Muscle layer of colon (tissue), 2 donors: ENCODE measurements at regions not wholly inside any gene's neighbourhood (a gene's known extent, or its start where the extent isn't known, plus 50 kb on each side); places are given as distances from the start of the nearest gene placed in this dataset.

Experiments used
- H3K27ac ChIP-seq: one replicate; pipeline ENCODE4 v1.7.0; 2013; ENCODE audit warnings: low read depth, mild to moderate bottlenecking, low read length, moderate library complexity
- H3K27me3 ChIP-seq, 2 donors: one replicate each; pipeline ENCODE4 v1.7.0; 2013; ENCODE audit warnings: low read length in 2 of 2, mild to moderate bottlenecking in 2 of 2; ENCODE audit not compliant: insufficient read depth in 2 of 2, control insufficient read depth in 1 of 2
- H3K36me3 ChIP-seq: one replicate; pipeline ENCODE4 v1.7.0; 2013; ENCODE audit warnings: mild to moderate bottlenecking, low read length; ENCODE audit not compliant: insufficient read depth
- H3K4me1 ChIP-seq: one replicate; pipeline ENCODE4 v1.7.0; 2013; ENCODE audit warnings: mild to moderate bottlenecking, low read length; ENCODE audit not compliant: insufficient read depth
- H3K4me3 ChIP-seq, 2 donors: one replicate each; pipeline ENCODE4 v1.7.0; 2013; ENCODE audit warnings: low read length in 2 of 2, low read depth in 1 of 2, mild to moderate bottlenecking in 1 of 2, moderate library complexity in 1 of 2
- H3K9ac ChIP-seq: one replicate; pipeline ENCODE4 v1.7.0; 2013; ENCODE audit warnings: low read length
- H3K9me3 ChIP-seq: one replicate; pipeline ENCODE4 v1.7.0; 2013; ENCODE audit warnings: mild to moderate bottlenecking, low read length
- donor health status: abdominal sarcoma.
- donor health status: Adenocarcinoma of cecum.

GRCh38 chr1:67947114-67947513, 103.3 kb downstream of the DIRAS3 start:
- Histone ChIP-seq H3K9me3 (no peaks in the 10 kb centered on the region), H3K9ac (no peak overlapping the region), H3K27ac (no peak overlapping the region), H3K4me3 (no peak overlapping the region), H3K4me1 (no peaks in the 10 kb centered on the region), H3K27me3 (no peaks in the 10 kb centered on the region), H3K36me3 (no peaks in the 10 kb centered on the region)

GRCh38 chr1:67945733-67946374, 104.6 kb downstream of the DIRAS3 start:
- Histone ChIP-seq H3K4me3 (no peak overlapping the region), H3K4me1 (no peaks in the 10 kb centered on the region), H3K27ac (no peak overlapping the region), H3K9ac (no peak overlapping the region), H3K27me3 (no peaks in the 10 kb centered on the region), H3K9me3 (no peaks in the 10 kb centered on the region), H3K36me3 (no peaks in the 10 kb centered on the region)

GRCh38 chr1:67942274-67942673, 108.2 kb downstream of the DIRAS3 start:
- Histone ChIP-seq H3K36me3 (no peaks in the 10 kb centered on the region), H3K9ac (no peak overlapping the region), H3K4me1 (no peaks in the 10 kb centered on the region), H3K27me3 (no peaks in the 10 kb centered on the region), H3K4me3 (no peak overlapping the region), H3K27ac (no peak overlapping the region), H3K9me3 (no peaks in the 10 kb centered on the region)

- H3K27ac ChIP-seq: no peak overlapping the region
- no peaks in the 10 kb centered on the region for H3K36me3 ChIP-seq
- no peaks in the 10 kb centered on the region for H3K9me3 ChIP-seq
- no peak overlapping the region for H3K4me3 ChIP-seq
- H3K27me3 ChIP-seq: no peaks in the 10 kb centered on the region
- no peaks in the 10 kb centered on the region for H3K4me1 ChIP-seq
- no peak overlapping the region for H3K9ac ChIP-seq
Measured at GRCh38 chr1:67941746-67942145, 108.5 kb upstream of the GNG12 start.

- Histone ChIP-seq H3K9me3 (no peaks in the 10 kb centered on the region), H3K4me3 (no peak overlapping the region), H3K27ac (no peak overlapping the region), H3K9ac (no peak overlapping the region), H3K27me3 (no peaks in the 10 kb centered on the region), H3K4me1 (no peaks in the 10 kb centered on the region), H3K36me3 (no peaks in the 10 kb centered on the region)
Measured at GRCh38 chr1:67941155-67941554, 107.9 kb upstream of the GNG12 start.

- Histone ChIP-seq H3K27ac (no peak overlapping the region), H3K9me3 (no peaks in the 10 kb centered on the region), H3K4me3 (no peak overlapping the region), H3K9ac (no peak overlapping the region), H3K4me1 (no peaks in the 10 kb centered on the region), H3K27me3 (no peaks in the 10 kb centered on the region), H3K36me3 (no peaks in the 10 kb centered on the region)
Measured at GRCh38 chr1:67939942-67940341, 106.7 kb upstream of the GNG12 start.

GRCh38 chr1:67939186-67939743, 106.0 kb upstream of the GNG12 start:
- Histone ChIP-seq H3K36me3 (no peaks in the 10 kb centered on the region), H3K4me3 (no peak overlapping the region), H3K27ac (no peak overlapping the region), H3K9ac (no peak overlapping the region), H3K27me3 (no peaks in the 10 kb centered on the region), H3K9me3 (no peaks in the 10 kb centered on the region), H3K4me1 (no peaks in the 10 kb centered on the region)

GRCh38 chr1:67937651-67938050, 104.4 kb upstream of the GNG12 start:
- Histone ChIP-seq H3K27me3 (no peaks in the 10 kb centered on the region), H3K36me3 (no peaks in the 10 kb centered on the region), H3K27ac (no peak overlapping the region), H3K9ac (no peak overlapping the region), H3K4me3 (no peak overlapping the region), H3K4me1 (no peaks in the 10 kb centered on the region), H3K9me3 (no peaks in the 10 kb centered on the region)

- Histone ChIP-seq H3K9ac (no peak overlapping the region), H3K36me3 (no peaks in the 10 kb centered on the region), H3K9me3 (no peaks in the 10 kb centered on the region), H3K4me1 (no peaks in the 10 kb centered on the region), H3K27me3 (no peaks in the 10 kb centered on the region), H3K27ac (no peak overlapping the region), H3K4me3 (no peak overlapping the region)
Measured at GRCh38 chr1:67937010-67937409, 103.7 kb upstream of the GNG12 start.

GRCh38 chr1:67935560-67935959, 102.3 kb upstream of the GNG12 start:
- H3K9ac ChIP-seq: no peak overlapping the region
- no peaks in the 10 kb centered on the region for H3K27me3 ChIP-seq
- no peaks in the 10 kb centered on the region for H3K9me3 ChIP-seq
- no peak overlapping the region for H3K4me3 ChIP-seq
- H3K27ac ChIP-seq: no peak overlapping the region
- no peaks in the 10 kb centered on the region for H3K4me1 ChIP-seq
- H3K36me3 ChIP-seq: no peaks in the 10 kb centered on the region

- Histone ChIP-seq H3K27ac (no peak overlapping the region), H3K9me3 (no peaks in the 10 kb centered on the region), H3K4me1 (no peaks in the 10 kb centered on the region), H3K4me3 (no peak overlapping the region), H3K27me3 (no peaks in the 10 kb centered on the region), H3K36me3 (no peaks in the 10 kb centered on the region), H3K9ac (no peak overlapping the region)
Measured at GRCh38 chr1:67931198-67931597, 97.9 kb upstream of the GNG12 start.

- no peak overlapping the region for H3K27ac ChIP-seq
- H3K9ac ChIP-seq: no peak overlapping the region
- H3K9me3 ChIP-seq: no peaks in the 10 kb centered on the region
- H3K36me3 ChIP-seq: no peaks in the 10 kb centered on the region
- H3K4me3 ChIP-seq: no peak overlapping the region
- H3K4me1 ChIP-seq: no peaks in the 10 kb centered on the region
- no peaks in the 10 kb centered on the region for H3K27me3 ChIP-seq
Measured at GRCh38 chr1:67923074-67923473, 89.8 kb upstream of the GNG12 start.
